ENCODE measurements at regions not wholly inside any gene's neighbourhood (a gene's known extent, or its start where the extent isn't known, plus 50 kb on each side); places are given as distances from the start of the nearest gene placed in this dataset.
"Not testable (repeated sequence)": the region's sequence is repeated elsewhere in the genome, so short reads cannot be mapped to it uniquely, and the experiment has no call there.

DNA sequence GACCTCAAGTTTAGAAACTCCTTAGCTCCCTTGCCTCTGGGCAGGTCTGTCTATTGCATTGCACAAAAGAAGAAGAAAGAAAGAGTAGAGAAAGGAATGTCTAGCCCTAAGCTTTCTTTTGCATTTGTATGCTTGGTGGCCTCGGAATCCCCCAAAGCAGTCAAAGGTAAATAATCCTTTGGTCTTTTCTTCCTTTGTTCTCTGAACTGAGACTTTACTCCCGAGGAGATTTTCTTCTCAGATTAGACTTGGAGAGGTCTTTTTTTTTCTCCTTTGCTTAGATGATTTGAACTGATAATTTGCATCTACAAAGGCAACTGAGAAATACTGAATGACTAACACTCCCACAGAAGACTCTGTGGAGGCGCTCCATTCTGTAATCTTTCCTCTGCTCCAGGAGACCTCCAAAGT, 93.2 kb downstream of the AKR1D1 start:
- no peak for DNase-seq

DNA sequence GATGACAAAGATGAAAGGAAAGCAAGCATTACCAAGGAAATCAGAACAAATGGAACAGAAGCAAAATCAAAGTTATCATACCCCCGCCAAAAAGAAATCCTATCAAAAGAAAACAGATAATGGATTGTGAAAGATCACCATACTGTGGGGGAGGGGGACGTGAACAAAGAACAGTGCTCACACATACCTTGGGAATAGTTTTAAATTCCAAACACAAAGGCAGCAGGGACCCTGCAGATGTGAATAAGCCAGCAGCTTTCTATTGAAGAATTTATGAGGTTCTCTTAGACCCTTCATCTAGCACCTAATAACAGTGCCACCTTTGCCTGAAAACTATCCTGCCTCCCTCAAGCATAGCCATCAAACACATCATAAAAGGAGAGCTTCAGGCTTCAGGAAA, 94.0 kb downstream of the AKR1D1 start:
- no peak for DNase-seq

GRCh38 chr7:138170959-138171703, 94.9 kb downstream of the AKR1D1 start:
- DNase-seq: no peak

DNA sequence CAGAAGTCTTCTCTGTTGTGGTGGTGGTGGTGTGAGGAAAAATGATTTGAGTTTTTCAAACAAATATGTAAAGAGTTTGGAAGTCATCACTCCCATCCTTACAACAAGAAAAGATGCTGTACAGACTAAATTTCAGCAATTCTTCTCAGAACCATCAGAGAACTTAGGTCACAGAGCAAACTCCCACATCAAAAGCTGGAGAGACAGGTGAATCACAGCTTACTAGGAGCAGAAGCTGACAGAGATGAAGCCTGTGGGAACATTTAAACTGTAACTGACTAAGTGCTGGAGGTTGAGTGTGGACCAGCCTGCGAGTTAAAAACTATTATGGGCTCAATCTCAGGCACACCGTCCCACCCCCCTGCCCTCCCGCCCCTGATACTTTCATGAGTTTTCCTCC, 97.3 kb downstream of the AKR1D1 start:
- no peak for DNase-seq

GRCh38 chr7:138176060-138176459, 99.8 kb downstream of the AKR1D1 start:
- no peak for DNase-seq

GRCh38 chr7:138184191-138184590, 107.9 kb downstream of the AKR1D1 start:
- DNase-seq: no peak

GRCh38 chr7:138185132-138185908, 109.1 kb downstream of the AKR1D1 start:
- no peak for DNase-seq

- no peak for DNase-seq
These were observed 110.7 kb downstream of the AKR1D1 start for GRCh38 chr7:138186951-138187351.

DNA sequence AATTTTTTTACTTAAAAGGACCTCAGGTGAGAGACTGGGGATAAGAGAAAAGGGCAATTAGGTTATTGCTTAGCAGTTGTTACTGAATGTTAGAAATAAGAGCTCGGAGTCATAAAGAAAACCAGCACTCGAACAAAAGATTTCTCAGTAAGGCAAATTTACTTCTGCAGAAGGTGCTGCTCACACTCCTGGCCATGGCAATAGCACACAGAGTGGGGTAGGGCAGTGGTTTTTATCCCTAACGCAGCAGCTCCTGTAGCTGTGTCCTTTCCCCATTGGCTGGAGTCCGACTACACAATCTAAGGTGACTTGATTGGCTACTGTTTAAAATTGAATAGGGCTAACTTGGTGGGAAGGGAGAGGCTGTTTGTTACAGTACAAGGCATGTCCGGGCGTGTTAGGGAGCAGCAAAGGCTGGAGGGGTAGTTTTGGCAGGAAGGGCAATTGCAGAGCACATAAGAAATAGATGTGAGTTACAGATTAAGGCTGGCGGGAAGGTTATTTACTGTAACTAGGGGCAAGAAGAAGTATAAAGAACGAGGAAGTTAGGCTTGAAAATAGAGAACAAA, 112.1 kb downstream of the AKR1D1 start:
- DNase-seq: no peak

DNA sequence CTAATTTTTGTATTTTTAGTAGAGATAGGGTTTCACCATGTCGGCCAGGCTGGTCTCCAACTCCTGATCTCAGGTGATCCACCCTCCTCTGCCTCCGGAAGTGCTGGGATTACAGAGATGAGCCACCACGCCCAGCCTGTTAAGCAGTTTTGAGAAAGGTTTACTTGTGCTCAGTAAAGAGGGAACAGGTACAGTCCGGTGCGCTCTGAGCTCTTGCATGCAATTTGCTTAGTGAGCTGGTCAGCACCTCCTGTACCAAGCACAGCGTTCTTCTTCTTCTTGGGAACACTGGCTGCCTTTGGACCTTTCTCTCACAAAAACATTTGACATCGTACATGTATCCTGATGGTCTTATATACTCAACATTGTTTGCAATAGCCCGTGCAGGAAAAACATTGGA, 118.3 kb downstream of the AKR1D1 start:
- no peak for DNase-seq

DNA sequence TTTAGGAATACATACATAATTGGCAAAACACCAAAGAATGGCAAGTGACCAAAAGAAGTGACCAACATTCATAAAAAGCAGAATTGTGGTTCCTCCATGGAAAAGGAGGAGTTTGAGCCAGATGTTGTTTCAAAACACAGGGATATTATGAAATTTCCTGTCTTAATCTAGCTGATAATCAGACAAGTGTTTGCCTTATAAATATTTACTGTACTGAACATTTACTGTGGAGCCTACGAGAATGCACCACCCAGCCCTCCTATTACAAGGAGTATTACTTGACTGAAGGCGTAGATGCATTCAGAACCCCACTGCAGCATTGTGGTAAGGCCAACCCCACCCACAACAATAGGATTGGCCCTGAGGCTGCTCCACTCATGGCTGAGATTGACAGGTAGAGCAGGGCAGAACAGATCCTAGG, 118.9 kb downstream of the AKR1D1 start:
- no peak for DNase-seq

DNA sequence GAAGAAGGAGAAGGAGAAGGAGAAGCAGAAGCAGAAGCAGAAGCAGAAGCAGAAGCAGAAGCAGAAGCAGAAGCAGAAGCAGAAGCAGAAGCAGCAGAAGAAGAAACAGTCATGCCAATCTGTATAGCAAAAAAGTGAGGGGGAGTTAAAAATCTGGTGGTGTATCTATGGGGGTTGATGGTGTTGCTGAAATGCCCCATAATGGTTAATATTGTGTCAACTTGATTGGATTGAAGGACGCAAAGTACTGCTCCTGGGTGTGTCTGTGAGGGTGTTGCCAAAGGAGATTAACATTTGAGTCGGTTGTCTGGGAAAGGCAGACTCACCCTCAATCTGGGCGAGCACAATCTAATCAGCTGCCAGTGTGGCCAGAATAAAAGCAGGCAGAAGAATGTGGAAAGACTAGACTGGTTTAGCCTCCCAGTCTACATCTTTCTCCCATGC, 120.3 kb downstream of the AKR1D1 start:
- DNase-seq: not testable (repeated sequence)

DNA sequence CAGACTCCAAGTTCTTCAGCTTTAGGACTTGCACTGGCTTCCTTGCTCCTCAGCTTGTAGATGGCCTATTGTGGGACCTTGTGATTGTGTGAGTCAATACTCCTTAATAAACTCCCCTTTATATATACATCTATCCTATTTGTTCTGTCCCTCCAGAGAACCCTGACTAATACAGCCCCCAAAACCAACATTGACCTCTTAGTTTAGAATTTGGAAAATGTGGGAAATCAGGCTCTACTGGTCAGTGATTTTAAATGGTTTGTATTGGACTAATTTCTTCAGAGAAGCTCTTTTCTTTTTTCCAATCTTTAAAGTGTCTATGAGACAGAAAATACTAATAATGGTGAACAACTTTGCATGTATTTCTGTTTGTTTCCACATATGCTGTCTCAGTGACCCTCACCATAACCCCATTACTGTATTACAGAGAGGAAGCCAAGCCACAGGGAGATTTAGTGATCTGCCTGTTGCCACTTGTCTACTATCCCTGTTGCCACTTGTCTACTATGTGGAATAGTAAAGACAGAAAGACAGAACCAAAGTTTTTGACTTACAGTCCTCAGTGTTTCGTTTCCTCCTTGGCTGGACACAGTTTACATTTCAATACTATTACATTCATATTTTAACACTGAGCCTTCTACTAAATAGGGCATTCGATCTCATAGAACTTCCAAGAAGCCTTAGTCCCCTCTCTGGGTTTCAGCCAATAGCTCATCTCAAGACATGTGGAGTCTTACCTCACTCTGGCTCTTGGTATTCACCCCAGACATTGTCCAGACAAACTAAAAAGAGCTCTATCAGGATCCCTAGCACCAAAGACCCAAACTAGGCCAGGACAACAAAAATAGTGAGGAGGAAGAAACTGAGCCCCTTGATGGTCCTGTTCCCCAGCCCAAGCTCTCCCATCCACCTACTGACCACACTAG, 121.0 kb downstream of the AKR1D1 start:
- no peak for DNase-seq

- no peak for DNase-seq
These were observed 128.2 kb downstream of the AKR1D1 start for GRCh38 chr7:138204285-138204981.

DNA sequence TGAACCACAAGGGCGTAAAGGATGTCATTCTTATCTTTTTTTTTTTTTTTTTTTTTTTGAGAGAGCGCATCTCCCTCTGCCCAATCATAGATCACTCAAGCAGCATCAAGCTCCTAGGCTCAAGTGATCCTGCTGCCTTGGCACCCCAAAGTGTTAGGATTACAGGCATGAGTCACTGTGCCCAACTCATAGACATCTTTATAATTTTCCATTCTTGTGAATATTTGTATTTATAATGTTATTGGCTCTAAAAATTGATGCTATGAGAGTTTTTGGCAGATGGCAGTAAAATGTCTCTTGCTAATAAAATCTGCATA, 128.7 kb downstream of the AKR1D1 start:
- DNase-seq: no peak

GRCh38 chr7:138205614-138206150, 129.4 kb downstream of the AKR1D1 start:
- no peak for DNase-seq

DNA sequence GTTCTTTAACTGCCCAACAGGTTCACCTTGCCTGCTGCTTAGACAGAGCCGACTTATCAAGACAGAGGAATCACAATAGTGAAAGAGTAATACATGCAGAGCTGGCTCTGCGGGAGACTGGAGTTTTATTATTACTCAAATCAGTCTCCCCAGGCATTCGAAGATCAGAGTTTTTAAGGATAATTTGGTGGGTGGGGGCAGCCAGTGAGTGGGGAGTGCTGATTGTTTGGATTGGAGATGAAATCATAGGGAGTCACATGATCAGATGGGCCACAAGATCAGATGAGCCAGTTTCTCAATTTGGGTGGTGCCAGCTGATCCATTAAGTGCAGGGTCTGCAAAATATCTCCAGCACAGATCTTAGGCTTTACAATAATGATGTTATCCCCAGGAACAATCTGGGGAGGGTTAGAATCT, 131.3 kb downstream of the AKR1D1 start:
- no peak for DNase-seq

DNA sequence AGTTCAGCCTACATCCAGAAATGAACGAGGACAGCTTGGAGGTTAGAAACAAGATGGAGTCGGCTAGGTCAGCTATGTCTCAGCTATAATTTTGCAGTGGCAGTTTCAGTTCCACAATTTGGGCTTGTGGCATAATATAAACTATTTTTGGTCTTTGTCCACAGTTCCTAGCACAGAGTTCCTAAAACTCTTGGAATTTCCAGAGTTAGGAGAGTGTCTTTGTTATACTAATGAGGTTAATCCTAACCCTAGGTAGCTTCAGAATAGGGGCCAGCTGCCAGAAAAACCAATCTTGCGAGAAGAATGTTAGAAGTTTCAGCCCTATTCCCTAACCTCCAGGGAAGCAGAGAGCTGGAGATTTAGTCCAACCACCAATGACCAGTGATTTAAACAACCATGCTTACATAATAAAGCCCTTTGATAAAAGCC, 131.9 kb downstream of the AKR1D1 start:
- no peak for DNase-seq

GRCh38 chr7:138208864-138209263, 132.6 kb downstream of the AKR1D1 start:
- no peak for DNase-seq

GRCh38 chr7:138212314-138212713, 136.1 kb downstream of the AKR1D1 start:
- no peak for DNase-seq

DNA sequence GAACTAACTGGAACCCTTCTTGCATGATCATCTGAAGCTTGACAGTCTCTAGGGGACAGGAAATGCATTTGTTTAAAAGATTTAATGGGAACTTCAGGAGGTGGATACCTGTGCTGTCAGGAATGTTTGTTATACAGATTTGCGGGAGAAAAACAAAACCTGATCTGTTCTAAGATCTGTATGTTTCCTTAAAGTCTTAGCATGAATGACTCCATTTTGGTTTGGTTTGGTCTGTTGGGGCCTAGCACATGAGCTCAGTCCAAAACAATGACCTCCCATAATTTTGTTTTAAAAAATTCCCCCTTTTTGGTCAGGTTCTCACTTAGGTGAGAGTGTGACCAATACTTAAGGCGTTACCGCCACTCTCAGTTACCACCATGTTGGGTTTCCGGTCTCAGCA, 138.7 kb downstream of the AKR1D1 start:
- no peak for DNase-seq

- DNase-seq: not testable (repeated sequence)
These were observed 144.1 kb downstream of the AKR1D1 start for GRCh38 chr7:138220321-138220720.
